DMS 273 (cell line): ENCODE measurements at regions not wholly inside any gene's neighbourhood (a gene's known extent, or its start where the extent isn't known, plus 50 kb on each side); places are given as distances from the start of the nearest gene placed in this dataset.
A peak's percentile ranks its signal among the peaks of the same experiment; 100 is the strongest.

ENCODE experiments used
- DNase-seq: peaks from one replicate; lab custom pipeline; 2025; ENCODE audit not compliant: unreplicated experiment; lab: John Stamatoyannopoulos, UW

DNA sequence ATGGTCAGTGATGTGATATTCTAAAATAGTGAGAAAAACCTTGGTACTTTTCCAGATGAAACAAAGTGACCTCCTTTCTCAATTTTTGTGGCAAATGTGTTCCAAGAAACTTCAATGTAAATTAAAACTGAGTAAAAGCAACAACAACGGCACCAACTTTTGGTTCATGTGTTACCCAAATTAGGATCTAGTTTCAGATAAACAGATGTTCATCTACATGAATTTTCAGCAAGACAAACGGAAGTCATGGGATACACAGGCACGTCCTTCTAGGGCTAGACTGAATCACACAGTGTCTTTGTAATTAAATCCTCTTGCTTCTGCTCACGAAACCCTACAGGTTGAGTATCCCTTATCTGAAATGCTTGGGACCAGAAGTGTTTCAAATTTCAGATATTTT lies 915.2 kb downstream of the TFAP2A start:
- DNase-seq, result peak; percentile 33

DNA sequence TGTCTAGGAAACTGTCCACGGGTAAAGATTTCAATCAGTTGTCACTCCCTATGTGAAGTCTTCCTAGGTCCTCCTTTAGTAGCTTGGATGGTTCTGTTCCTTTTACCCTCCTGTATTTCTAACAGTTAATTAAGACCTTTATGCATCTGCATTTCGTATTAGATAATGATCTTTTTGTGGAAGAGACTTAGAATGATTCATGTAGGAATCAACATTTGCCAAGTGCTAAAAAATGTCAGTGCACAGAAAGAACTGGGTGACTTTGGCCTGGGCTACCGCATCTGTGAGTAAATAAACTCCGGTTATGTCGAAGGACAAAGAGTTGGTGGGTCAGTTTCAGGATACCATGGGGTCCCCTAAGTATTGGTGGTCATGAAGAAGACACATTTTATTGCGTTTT lies 918.0 kb downstream of the TFAP2A start:
- no peak for DNase-seq

DNA sequence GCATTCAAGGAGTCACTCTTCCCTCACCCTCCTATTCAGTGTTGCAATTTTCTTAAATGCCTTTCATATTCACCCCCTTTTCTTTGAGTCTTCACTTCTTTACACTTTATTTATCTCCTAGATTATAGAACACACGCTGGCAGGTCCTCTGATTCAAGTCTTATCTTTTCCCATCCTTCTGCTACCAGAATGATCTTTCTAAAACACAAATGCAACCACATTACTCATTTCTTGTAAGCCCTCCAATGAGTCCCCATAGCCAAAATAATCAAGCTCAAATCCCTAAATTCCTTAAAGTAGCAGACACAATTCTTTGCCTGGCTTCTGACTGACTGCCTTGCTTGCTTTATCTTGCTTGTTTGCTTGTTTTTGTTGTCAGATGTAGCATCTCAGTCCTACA lies 920.0 kb downstream of the TFAP2A start:
- no peak for DNase-seq

DNA sequence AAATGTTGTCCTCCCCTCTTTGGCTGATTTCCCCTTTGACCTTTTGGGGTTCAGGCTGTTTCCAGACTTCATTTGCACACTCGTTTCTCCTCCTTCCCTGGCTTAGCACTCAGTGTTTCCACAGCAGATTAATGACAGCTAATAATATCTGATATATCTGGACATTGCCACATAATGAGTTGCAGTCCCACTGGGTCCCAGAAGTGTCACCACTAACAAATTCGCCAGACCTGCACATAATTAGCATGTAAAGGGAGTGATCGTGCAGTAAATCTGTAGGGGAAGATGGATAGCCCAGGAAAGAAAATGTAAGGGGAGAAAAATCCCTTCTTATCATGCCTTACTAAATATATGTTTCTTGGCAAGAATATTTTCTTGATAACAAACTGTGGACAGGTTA lies 922.1 kb downstream of the TFAP2A start:
- DNase-seq, result no peak

DNA sequence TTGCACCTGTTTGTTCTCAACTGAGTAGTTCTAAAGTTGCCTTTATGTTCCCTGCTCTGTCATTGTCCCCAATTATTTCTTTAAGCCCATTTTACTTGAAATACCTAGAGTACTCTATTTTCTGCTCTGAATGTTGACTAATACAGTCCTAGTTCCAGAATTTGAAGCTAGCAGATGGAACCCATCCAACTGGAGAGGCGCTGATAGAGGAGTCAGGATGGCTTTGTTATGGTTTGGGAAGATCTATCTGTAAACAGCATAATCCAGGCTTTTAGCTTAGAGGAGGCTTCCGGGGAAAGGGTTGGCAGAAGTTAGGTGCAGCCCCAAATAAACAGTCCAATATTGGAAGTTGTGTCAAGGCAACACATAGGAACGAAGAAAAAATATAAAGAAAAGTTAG lies 927.7 kb downstream of the TFAP2A start:
- DNase-seq, result no peak

DNA sequence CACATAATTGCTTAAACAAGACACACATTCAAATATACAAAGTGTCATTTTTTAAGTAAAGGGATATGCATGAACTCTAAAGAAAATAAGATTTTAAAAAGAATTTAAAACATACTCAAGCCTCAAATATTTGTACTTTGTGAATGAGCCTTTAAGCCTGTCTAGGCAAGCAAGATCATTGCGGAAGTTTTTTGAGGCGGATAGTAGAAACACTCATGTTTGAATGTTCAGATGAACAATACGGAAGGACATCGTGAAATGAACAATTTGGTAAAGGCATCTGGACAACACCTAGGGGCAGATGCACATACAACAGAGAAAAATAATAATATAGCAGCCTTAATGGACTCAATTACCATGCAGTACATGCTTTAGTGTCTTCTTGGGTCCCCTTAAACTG lies 928.9 kb downstream of the TFAP2A start:
- no peak for DNase-seq

DNA sequence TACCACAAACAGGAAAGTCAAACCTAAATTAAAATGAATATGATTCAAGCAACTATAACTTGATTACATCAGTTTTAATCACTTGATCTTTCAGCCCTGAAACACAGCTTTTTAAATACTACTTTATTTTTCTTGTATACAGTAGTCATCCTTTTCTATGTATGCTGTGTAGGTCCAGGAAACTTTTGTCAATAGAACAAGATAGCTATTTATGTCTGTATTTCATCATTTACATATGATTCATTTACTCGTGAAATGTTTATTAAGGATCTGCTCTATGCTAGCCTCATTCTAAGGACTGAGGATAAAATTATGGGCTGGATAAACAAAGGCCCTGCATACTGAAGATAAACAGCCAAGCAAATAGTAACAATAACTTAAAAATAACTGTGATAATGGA lies 930.2 kb downstream of the TFAP2A start:
- no peak for DNase-seq

DNA sequence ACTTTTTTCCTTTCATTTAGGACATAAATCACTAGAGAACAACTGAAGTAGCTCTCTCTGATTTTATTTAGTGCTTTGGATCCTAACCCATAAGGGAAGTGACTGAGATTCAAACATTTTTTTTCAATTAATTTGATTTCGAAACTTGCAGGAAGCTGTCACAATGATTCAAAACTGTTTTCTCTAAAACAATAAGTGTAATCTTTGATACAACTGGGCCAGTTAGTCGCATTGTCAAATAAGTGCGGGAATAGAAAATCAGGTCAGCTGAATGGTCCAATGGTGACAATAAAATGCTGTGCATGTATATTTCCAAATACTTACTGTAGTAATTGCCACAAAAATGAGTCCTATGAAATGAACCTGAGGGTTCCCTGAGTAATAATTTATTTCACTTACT lies 930.8 kb downstream of the TFAP2A start:
- no peak for DNase-seq

DNA sequence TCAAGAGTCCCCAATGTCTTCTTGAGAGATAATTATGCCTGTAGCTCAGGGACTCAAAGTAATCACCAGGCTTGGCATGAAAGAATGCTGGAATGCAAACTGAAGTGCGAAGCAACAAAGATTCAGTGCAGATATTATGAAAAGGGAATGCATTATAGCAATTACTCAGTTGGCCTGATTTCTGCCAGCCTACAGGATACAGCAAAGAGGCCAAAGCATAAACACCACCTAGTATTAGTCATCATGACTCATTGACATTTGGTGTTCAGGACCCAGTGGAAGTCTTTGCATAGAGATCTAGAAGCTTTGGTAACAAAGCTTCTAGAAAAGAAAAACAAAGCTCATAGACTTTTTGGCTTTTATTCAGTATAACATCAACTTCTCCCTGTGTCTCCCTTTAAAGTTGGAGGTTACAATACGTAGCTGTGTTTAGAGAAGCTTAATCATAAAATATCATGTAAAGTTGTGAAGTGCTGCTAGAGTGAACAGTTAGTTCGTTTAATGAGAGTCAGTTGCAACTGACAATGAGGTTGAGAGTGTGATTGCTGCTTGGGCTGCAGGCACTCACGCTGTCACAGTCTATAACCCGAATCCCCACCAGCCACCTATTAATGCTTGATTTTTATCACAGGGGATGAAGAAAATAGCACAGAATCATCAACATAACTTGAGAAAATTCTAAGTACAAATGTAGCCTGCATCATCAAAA lies 932.7 kb downstream of the TFAP2A start:
- DNase-seq, result peak; percentile 2

DNA sequence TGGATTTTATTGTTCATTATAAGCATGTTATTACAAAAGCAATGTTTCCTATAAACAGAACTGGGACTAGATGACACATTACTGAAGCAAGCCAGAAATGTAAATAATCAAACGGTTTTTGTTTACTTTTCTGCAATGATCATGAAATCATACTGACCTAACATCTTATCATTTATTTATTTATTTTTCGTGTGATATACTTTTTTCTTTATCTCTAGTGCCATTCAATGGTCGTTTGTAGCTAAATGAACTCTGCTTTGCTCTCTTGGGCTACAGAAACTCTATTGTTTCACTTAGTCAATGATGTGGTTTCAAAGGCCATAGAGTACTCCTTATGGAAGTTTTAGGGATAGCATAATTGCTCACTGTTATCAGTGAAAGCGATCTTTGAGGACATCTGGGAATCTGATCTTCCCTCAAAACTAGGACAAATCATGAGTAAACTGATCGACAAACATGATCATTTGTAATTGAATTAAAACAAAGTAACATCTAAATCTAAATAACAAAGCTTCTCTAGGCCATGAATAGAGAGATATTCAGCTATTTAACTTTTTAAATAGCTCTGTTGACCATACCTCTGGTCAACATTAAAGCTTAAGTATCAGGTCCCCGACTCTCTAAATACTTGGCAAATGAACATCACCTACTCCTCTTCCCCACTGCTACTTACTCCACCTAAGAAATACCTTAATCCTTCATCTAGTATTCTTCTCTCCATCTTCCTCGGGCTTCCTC lies 933.4 kb downstream of the TFAP2A start:
- DNase-seq, result no peak

DNA sequence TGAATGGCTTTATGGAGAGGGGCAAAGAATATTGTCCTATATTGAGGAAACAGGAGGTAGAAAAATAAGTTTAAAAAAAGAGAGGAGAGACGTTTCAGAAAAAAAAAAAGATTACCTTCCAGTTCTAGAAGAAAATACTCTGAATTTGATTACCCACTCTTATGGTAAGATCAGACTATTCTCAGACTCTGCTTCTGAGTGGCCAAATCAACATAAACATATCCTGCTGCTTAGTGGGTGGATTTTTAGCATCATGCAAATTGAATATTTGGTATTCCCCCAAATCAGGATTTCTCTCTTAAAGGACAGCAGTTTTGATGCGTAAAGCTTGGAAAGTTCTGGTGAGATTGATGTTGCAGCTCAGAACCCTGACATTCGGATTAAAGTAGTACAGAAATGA lies 946.6 kb downstream of the TFAP2A start:
- no peak for DNase-seq

DNA sequence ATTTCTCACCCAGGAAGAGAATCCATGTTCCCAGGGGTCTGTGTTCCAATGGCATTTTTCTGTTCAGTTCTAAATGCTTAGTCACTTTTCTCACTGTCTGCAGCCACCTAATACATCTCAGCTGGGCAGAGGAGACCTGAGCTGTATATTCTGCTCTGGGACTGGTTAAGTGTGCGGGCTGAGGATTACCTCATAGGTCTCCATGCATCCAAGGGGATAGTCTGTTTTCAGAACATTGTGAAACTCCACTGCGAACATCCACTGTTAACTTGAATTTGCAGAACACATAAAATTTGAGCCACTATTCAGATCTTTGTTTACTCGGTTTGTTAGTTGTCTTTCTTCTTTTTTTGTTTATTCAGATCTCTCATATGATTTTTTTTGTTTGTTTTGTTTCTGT lies 947.1 kb downstream of the TFAP2A start:
- DNase-seq, result no peak

DNA sequence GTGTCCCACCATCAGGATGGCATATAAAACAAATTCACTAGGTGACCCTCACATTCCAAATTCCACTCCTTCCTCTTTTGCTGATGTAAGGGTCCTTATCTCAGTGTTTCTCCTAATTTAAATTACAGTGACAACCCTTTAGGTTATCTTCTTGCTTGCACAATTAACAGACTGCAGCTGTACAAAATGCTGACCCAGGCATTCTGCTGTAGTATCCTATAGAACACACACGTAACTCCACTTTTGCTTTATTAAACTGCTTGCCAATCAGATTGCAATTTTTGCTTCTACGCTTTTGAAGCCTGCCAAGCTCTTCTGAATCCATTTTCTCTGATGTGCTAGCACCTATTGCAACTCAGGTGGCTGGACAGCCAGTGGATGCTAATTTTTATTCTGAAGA lies 950.3 kb downstream of the TFAP2A start:
- DNase-seq, result no peak

DNA sequence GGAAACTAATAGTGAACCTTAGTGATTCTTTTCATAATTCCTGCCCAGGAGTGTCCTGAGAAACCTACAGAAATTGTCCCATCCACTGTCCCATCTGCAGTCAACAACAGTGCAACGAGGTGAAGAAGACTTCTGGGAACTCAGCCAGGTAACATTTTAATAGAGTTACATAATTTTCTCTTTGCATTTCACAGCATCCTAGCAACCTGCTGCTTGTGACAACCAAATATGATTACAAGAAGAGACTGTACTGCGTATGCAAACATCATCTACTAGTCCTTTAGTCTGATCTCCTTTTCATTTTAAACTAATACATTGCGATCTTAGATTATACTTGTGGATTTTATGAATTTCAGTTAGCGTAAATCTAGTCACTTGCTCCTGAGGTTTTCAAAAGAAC lies 951.6 kb downstream of the TFAP2A start:
- DNase-seq, result no peak

DNA sequence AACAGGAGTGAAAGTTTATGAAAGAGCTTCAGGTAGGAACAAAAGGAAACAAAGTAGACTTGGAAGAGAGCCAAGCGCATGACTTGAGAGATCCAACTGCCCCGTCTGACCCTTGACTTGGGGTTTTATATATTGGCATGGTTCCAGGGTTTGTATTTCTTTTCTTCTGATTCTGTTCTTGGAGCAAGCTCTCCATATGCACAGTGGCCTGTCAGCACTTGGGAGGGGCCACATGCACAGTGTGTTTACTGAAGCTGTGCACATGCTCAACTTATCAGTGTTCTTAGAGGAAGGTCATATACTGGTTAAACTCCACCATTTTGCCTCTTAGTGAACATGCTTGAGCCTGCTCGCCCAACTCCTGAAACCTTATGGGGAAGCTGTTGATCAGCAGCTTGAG lies 953.7 kb downstream of the TFAP2A start:
- peak; percentile 4 for DNase-seq

DNA sequence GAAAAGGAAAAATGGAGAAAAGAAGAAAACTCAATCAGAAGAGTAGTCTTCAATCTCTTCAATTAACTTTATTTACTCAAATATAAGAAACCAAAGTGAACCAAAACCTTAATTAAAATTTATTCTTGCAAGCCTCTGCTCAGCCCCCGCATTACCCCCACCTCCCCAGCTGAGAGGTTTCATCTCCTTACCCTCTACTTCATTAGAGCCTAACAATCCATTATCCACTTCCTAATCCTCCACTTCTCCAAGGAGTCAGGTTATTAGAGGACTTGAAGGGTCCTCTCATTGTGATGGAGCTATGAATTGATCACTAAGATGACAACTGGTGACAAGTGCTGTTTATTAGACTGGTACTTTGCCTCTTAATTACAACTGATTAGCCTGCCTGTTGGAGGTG lies 956.5 kb downstream of the TFAP2A start:
- DNase-seq, result no peak

DNA sequence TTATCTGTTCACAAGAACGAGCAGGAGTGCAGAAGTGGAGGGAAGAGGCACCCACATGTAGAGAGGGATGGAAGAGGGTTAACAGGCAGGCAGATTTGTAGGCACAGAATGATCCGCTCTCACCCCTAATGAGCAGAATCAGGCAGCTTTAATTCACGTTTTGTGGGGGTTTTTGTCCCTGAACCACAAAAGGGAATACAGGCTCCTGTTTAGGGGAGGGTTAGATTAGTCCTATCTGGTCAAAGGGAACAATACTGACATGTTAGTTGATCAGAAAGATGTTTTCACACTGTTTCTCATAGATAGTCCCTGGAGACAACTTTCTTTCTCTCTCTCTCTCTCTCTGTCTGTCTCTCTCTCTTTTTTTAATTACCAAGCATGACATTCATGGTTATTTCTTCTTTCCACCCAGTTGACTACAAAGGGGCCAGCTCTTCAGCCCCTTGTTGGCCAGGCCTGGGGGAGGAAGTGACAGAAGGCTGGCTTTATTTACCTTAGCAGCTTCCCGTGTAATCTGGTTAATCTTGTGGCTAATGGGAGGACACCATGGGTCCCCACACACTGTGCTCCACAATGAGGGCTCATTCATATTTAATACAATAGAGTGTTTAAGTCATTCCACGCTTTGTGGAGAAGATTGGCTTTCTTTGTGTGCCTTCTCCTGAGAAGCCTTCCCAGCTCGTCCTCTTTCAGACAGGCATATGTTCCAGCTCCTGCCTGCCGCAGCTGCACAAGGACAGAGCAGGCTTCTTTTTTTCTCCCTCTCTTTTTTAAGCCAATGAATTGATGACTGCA lies 958.8 kb downstream of the TFAP2A start:
- no peak for DNase-seq

DNA sequence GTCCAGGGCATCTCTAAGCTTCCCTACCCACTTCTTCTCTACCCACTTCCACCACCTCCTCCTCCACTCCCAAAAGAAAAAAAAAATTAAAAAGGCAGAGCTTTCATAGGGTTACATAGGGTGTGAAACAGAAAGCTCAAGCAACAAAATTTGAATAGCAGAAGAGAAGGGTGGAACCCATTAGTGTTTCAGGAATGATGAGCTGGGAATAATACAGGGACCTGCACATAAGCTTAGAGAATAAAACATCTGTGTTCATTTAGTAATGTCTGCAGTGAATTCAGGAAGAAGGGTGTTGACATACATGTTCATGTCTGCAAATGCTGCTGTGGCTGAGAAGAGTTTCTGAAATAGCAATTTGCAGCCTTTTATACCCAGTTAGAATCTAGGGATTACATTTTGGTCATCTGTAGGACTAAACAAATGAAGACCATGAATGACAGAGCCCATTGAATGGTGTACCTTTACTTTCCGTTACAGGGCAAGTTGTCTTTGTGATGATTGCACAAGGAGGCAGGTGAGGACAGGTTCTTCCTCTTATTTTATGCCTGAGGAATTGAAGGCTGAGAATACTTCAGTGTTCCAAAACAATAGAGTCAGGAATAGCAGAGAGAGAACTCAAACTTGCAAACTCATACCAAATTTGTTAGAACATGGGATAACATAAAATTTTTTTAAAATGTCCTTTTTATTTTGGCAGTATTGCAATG lies 975.1 kb downstream of the TFAP2A start:
- no peak for DNase-seq

DNA sequence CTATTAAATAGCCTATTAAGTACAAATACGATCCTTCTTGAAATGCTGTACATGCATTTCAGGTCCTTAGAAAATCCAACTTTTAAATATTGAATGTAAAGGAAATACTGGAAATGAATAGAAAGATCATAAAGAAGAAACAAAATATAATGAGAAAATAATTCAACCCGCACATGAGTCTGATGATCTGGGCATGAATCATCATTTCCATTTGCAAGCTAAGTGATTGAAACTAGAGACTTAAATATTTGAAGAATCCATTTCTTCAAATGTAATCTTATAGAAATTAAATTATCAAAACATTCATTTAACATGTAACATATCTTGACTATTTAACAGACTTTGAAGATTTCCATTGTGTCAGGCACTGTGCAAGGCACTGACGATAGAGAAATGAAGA lies 977.0 kb downstream of the TFAP2A start:
- no peak for DNase-seq

DNA sequence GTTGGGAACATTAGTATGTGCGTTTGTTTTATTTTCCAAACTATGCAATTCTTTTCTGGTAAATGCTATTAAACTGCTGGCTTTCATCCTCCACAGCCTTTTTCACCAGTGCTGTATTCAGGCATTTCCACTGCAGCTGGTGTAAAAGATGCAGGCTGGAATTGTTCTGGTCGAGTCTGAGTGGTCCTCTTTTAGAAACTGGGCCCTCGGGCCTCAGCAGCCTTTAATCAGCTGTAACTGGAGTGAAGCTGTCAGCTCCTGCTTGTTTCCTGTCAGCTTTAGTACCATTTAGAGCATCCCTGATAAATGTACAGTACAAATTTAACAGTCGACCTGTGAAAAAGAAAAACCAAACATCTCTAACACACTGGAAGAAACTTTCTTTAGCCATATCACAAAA lies 979.6 kb downstream of the TFAP2A start:
- no peak for DNase-seq

DNA sequence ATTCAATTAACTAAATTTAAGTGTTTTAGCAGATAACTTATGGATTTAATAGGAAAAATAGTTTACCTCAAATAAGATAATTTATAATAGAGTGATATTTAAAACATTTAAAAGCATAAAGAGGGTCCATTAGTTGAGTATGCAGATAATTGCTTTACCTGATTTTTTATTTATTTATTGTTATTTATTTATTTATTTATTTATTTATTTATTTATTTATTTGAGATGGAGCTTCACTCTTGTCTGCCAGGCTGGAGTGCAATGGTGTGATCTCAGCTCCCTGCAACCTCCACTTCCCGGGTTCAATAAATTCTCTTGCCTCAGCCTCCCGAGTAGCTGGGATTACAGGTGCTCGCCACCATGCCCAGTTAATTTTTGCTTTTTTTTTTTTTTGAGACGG lies 982.9 kb downstream of the TFAP2A start:
- no peak for DNase-seq
